GM19397 (cell line): ENCODE measurements at regions not wholly inside any gene's neighbourhood (a gene's known extent, or its start where the extent isn't known, plus 50 kb on each side); places are given as distances from the start of the nearest gene placed in this dataset.
"Not testable (repeated sequence)": the region's sequence is repeated elsewhere in the genome, so short reads cannot be mapped to it uniquely, and the experiment has no call there.

Source experiments
- ATAC-seq: cut with Tn5 transposase; IDR thresholded peaks from one replicate; pipeline ENCODE4 v1.9.1; 2021; ENCODE audit warnings: mild to moderate bottlenecking, moderate library complexity; ENCODE audit not compliant: unreplicated experiment

DNA sequence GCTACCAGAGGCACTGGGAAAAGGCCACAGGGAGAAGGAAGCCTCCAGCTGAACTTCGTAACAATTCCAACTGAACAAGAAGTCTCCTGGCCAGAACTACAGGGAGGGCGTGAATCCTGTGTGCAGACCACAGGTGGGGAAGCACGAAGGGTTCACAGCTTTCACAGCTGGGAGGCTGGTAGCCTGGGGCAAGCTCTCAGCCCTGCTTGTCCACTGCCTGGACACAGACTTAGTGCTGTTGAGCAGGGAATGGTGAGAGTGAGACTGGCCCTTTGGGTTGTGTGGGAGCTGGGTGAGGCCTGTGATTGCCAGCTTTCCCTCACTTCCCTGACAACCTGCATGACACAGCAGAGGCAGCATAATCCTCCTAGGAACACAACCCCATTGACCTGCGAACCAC is 52.1 kb upstream of the TMEM45B start:
- not testable (repeated sequence) for ATAC-seq

DNA sequence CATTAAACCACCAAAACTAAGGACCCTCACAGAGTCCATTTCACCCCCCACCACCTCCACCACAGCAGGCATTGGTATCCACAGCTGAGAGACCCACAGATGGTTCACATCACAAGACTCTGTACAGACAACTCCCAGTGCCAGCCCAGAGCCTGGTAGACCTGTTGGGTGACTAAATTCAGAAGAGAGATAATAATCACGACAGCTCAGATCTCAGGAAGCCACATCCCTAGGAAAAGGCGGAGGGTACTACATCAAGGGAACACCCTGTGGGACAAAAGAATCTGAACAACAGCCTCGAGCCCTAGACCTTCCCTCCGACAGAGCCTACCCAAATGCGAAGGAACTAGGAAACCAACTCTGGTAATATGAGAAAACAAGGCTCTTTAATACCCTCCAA is 51.4 kb upstream of the TMEM45B start:
- ATAC-seq = not testable (repeated sequence)
